Right ventricle myocardium superior (tissue), 1 donor: ENCODE measurements at regions not wholly inside any gene's neighbourhood (a gene's known extent, or its start where the extent isn't known, plus 50 kb on each side); places are given as distances from the start of the nearest gene placed in this dataset.

Source experiments
- ATAC-seq: fragments of 200-7000 bp; cut with Tn5 transposase; one replicate; pipeline ENCODE4 v1.9.1; 2020; ENCODE audit warnings: mild to moderate bottlenecking; ENCODE audit not compliant: poor library complexity
- DNase-seq: peaks from one replicate; pipeline ENCODE4 v3.0.0-alpha.2; 2020
- intact Hi-C: fragments of 100-400 bp; cut with DNase I; formaldehyde crosslinking; loops from one replicate; pipeline ENCODE4 v1.11.2; 2022
- donor health status: DM: no; HTN: yes; CAD: no; lungs with severe emphysema.

GRCh38 chr5:166493612-166494011 is 1797.8 kb upstream of the WWC1 start:
- ATAC-seq, result peak; percentile 58
- no peak for DNase-seq
- intact Hi-C loops, result no loop called here

GRCh38 chr5:166497496-166498104 is 1793.8 kb upstream of the WWC1 start:
- DNase-seq (no peak), ATAC-seq (no peak)
- intact Hi-C loops, result no loop called here

GRCh38 chr5:166499447-166500240 is 1791.8 kb upstream of the WWC1 start:
- intact Hi-C loops, result no loop called here

GRCh38 chr5:166503506-166503905 is 1787.9 kb upstream of the WWC1 start:
- DNase-seq (no peak), ATAC-seq (no peak)
- intact Hi-C loops, result no loop called here

More at GRCh38 chr5:166499447-166500240, 1791.8 kb upstream of the WWC1 start:
- ATAC-seq (no peak), DNase-seq (no peak)

- intact Hi-C loops, result no loop called here
- ATAC-seq (peak; percentile 31), DNase-seq (no peak)
These were observed 1786.4 kb upstream of the WWC1 start for GRCh38 chr5:166505067-166505466.

GRCh38 chr5:166505544-166505943 is 1785.9 kb upstream of the WWC1 start:
- no peak for ATAC-seq
- intact Hi-C loops, result no loop called here
- no peak for DNase-seq

GRCh38 chr5:166507810-166508425 is 1783.5 kb upstream of the WWC1 start:
- intact Hi-C loops, result no loop called here
- no peak for DNase-seq
- no peak for ATAC-seq

- no peak for ATAC-seq
- no peak for DNase-seq
- intact Hi-C loops, result no loop called here
These were observed 1782.4 kb upstream of the WWC1 start for GRCh38 chr5:166509085-166509484.

GRCh38 chr5:166517976-166518375 is 1773.5 kb upstream of the WWC1 start:
- DNase-seq, result no peak
- ATAC-seq, result no peak
- intact Hi-C loops, result no loop called here

GRCh38 chr5:166523206-166523605 is 1768.2 kb upstream of the WWC1 start:
- ATAC-seq (no peak), DNase-seq (no peak)
- intact Hi-C loops, result no loop called here

GRCh38 chr5:166529200-166529599 is 1762.2 kb upstream of the WWC1 start:
- no peak for ATAC-seq
- intact Hi-C loops, result no loop called here

GRCh38 chr5:166532456-166533220 is 1758.8 kb upstream of the WWC1 start:
- ATAC-seq, result no peak
- no peak for DNase-seq
- intact Hi-C loops, result no loop called here

More at GRCh38 chr5:166529200-166529599, 1762.2 kb upstream of the WWC1 start:
- DNase-seq, result no peak

GRCh38 chr5:166535641-166536040 is 1755.8 kb upstream of the WWC1 start:
- intact Hi-C loops, result no loop called here
- DNase-seq (no peak), ATAC-seq (no peak)

- DNase-seq, result no peak
- ATAC-seq, result no peak
- intact Hi-C loops, result no loop called here
These were observed 1751.3 kb upstream of the WWC1 start for GRCh38 chr5:166540156-166540555.

- intact Hi-C loops, result no loop called here
- ATAC-seq, result no peak
- DNase-seq, result no peak
These were observed 1740.1 kb upstream of the WWC1 start for GRCh38 chr5:166551384-166551783.

GRCh38 chr5:166553778-166554177 is 1737.7 kb upstream of the WWC1 start:
- ATAC-seq (no peak), DNase-seq (no peak)
- intact Hi-C loops, result no loop called here

GRCh38 chr5:166561759-166562158 is 1729.7 kb upstream of the WWC1 start:
- DNase-seq (no peak), ATAC-seq (peak; percentile 53)
- intact Hi-C loops, result no loop called here

GRCh38 chr5:166562246-166562645 is 1729.2 kb upstream of the WWC1 start:
- ATAC-seq, result peak; percentile 80
- intact Hi-C loops, result no loop called here
- no peak for DNase-seq

- intact Hi-C loops, result no loop called here
- DNase-seq (no peak), ATAC-seq (no peak)
These were observed 1724.7 kb upstream of the WWC1 start for GRCh38 chr5:166566725-166567124.
